Endodermal cell (in vitro differentiated cells): ENCODE measurements at regions not wholly inside any gene's neighbourhood (a gene's known extent, or its start where the extent isn't known, plus 50 kb on each side); places are given as distances from the start of the nearest gene placed in this dataset.

ENCODE experiments used
- DNase-seq: peaks from one replicate; pipeline ENCODE4 v3.0.0-alpha.2; 2017
- H3K27ac ChIP-seq: 2 replicates; pipeline ENCODE4 v1.5.1; 2013; ENCODE audit warnings: mild to moderate bottlenecking, low read depth, low read length, moderate library complexity
- H3K27me3 ChIP-seq: 2 replicates; pipeline ENCODE4 v1.6.1; 2013; ENCODE audit warnings: mild to moderate bottlenecking, low read length, moderate library complexity; ENCODE audit not compliant: insufficient read depth, control insufficient read depth, poor library complexity, severe bottlenecking
- H3K36me3 ChIP-seq: 2 replicates; pipeline ENCODE4 v1.7.0; 2013; ENCODE audit warnings: mild to moderate bottlenecking, low read length, moderate library complexity; ENCODE audit not compliant: control insufficient read depth, insufficient read depth
- H3K4me1 ChIP-seq: one replicate; pipeline ENCODE4 v1.7.0; 2013; ENCODE audit warnings: low read length; ENCODE audit not compliant: control insufficient read depth, insufficient read depth
- H3K4me3 ChIP-seq: 2 replicates; pipeline ENCODE4 v1.5.1; 2013; ENCODE audit warnings: mild to moderate bottlenecking, low read length, moderate library complexity
- H3K9ac ChIP-seq: 2 replicates; pipeline ENCODE4 v1.6.1; 2013; ENCODE audit warnings: mild to moderate bottlenecking, low read length, moderate library complexity; ENCODE audit not compliant: poor library complexity, severe bottlenecking; ENCODE audit errors: extremely low read depth
- H3K9me3 ChIP-seq: 2 replicates; pipeline ENCODE4 v1.6.1; 2013; ENCODE audit warnings: mild to moderate bottlenecking, low read length, moderate library complexity; ENCODE audit not compliant: control insufficient read depth
- H3K27ac Mint-ChIP-seq: 2 replicates; pipeline ENCODE4 v1.8.0; 2020; ENCODE audit warnings: mixed read lengths
- H3K27me3 Mint-ChIP-seq: 2 replicates; pipeline ENCODE4 v1.8.0; 2021; ENCODE audit warnings: mild to moderate bottlenecking, mixed read lengths; ENCODE audit not compliant: insufficient read depth
- H3K36me3 Mint-ChIP-seq: 2 replicates; pipeline ENCODE4 v1.8.0; 2020; ENCODE audit warnings: low read depth, mixed read lengths
- H3K4me1 Mint-ChIP-seq: 2 replicates; pipeline ENCODE4 v1.8.0; 2020; ENCODE audit warnings: mixed read lengths
- H3K4me3 Mint-ChIP-seq: 2 replicates; pipeline ENCODE4 v1.8.0; 2020; ENCODE audit warnings: mild to moderate bottlenecking, moderate library complexity, mixed read lengths
- H3K9me3 Mint-ChIP-seq: 2 replicates; pipeline ENCODE4 v1.8.0; 2020; ENCODE audit warnings: mild to moderate bottlenecking, mixed read lengths
- WGBS, 2 experiments: methylation state at CpG; one replicate each; pipeline versions ENCODE4 v1.1.5 to v1.1.7; 2013; ENCODE audit warnings: missing lambda C conversion rate in 2 of 2, mixed read lengths in 1 of 2; ENCODE audit not compliant: insufficient coverage in 1 of 2, insufficient read length in 1 of 2; 5-methylcytosine and 5-hydroxymethylcytosine counted together
- TF ChIP-seq, protein P1 (sequence below): fragments of 200-600 bp; sonication (generic); conservative IDR thresholded peaks from 2 replicates; pipeline ENCODE4 v1.5.0; 2021; ENCODE audit warnings: antibody characterized with exemption, mild to moderate bottlenecking

DNA sequence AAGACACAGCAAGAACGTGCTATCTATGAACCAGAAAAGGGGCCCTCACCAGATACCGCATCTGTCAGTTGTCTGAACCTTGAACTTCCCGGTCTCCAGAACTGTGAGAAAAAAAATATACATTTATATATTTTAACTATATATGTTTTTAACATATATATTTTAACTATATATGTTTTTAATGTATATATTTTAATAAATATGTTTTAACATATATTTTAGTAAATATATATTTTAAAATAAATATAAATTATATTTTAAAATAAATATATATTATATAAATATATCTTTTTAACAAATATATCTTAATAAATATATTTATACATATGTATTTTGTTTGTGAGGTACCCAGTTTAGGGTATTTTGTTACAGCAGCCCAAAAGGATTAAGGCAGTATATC lies 958.2 kb upstream of the AUTS2 start:
- Mint-ChIP-seq H3K27ac (no peak overlapping the region), H3K27me3 (no peaks in the 10 kb centered on the region), H3K4me1 (peaks cover 6% of the 10 kb centered on the region), H3K4me3 (no peak overlapping the region), H3K9me3 (peaks cover 14% of the 10 kb centered on the region), H3K36me3 (peaks cover 4% of the 10 kb centered on the region)
- Histone ChIP-seq H3K4me1 (no peaks in the 10 kb centered on the region), H3K27me3 (no peaks in the 10 kb centered on the region), H3K27ac (no peak overlapping the region), H3K4me3 (no peak overlapping the region), H3K9me3 (peaks cover 8% of the 10 kb centered on the region), H3K36me3 (no peaks in the 10 kb centered on the region), H3K9ac (no peak overlapping the region)
- TF ChIP-seq, protein P1, sequence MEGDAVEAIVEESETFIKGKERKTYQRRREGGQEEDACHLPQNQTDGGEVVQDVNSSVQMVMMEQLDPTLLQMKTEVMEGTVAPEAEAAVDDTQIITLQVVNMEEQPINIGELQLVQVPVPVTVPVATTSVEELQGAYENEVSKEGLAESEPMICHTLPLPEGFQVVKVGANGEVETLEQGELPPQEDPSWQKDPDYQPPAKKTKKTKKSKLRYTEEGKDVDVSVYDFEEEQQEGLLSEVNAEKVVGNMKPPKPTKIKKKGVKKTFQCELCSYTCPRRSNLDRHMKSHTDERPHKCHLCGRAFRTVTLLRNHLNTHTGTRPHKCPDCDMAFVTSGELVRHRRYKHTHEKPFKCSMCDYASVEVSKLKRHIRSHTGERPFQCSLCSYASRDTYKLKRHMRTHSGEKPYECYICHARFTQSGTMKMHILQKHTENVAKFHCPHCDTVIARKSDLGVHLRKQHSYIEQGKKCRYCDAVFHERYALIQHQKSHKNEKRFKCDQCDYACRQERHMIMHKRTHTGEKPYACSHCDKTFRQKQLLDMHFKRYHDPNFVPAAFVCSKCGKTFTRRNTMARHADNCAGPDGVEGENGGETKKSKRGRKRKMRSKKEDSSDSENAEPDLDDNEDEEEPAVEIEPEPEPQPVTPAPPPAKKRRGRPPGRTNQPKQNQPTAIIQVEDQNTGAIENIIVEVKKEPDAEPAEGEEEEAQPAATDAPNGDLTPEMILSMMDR, result no peak
- no peak for DNase-seq
- 100% methylated on average over 2 of the region's 3 CpGs; no CpG with 5 or more reads in 1 of the 2 experiments for WGBS, 2 experiments

GRCh38 chr7:68642727-68643126 lies 955.5 kb upstream of the AUTS2 start:
- Histone ChIP-seq H3K27ac (no peak overlapping the region), H3K27me3 (no peaks in the 10 kb centered on the region), H3K9ac (no peak overlapping the region), H3K36me3 (no peaks in the 10 kb centered on the region), H3K4me1 (no peaks in the 10 kb centered on the region), H3K4me3 (no peak overlapping the region), H3K9me3 (peaks cover 13% of the 10 kb centered on the region)
- Mint-ChIP-seq H3K36me3 (peaks cover 4% of the 10 kb centered on the region), H3K4me1 (no peaks in the 10 kb centered on the region), H3K9me3 (peaks cover 18% of the 10 kb centered on the region), H3K27me3 (no peaks in the 10 kb centered on the region), H3K4me3 (no peak overlapping the region), H3K27ac (no peak overlapping the region)
- no peak for DNase-seq
- 97% methylated on average over 3 of the region's 3 CpGs; no CpG with 5 or more reads in 1 of the 2 experiments for WGBS, 2 experiments
- TF ChIP-seq, protein P1, result no peak

DNA sequence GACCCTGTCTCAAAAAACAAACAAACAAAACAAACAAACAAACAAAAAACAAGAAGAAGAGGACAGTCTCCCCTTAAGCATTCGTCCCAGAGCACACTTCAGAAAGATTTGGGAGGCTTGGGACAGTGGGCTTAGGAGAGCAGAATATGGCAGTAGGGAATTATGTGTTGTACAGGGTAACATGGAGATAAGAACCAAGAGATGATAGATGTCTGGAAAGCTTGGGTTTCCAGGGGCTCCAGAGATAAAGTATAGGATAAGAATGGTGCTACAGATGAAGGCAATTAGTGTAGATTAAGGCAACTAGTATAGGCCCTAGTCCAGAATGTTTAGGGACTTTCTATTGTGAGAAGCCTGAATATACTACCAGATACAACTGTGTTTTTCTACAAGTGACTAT lies 934.9 kb upstream of the AUTS2 start:
- Mint-ChIP-seq H3K4me1 (peaks cover 5% of the 10 kb centered on the region), H3K27me3 (no peaks in the 10 kb centered on the region), H3K36me3 (no peaks in the 10 kb centered on the region), H3K27ac (no peak overlapping the region), H3K4me3 (no peak overlapping the region), H3K9me3 (peaks cover 8% of the 10 kb centered on the region)
- Histone ChIP-seq H3K4me3 (no peak overlapping the region), H3K27me3 (no peaks in the 10 kb centered on the region), H3K36me3 (no peaks in the 10 kb centered on the region), H3K9me3 (no peaks in the 10 kb centered on the region), H3K4me1 (no peaks in the 10 kb centered on the region), H3K27ac (no peak overlapping the region), H3K9ac (no peak overlapping the region)
- TF ChIP-seq, protein P1, result no peak
- 83 to 92% methylated on average over 1 of the region's 1 CpG for WGBS, 2 experiments
- no peak for DNase-seq
